ENCODE measurements at regions not wholly inside any gene's neighbourhood (a gene's known extent, or its start where the extent isn't known, plus 50 kb on each side); places are given as distances from the start of the nearest gene placed in this dataset.

- TF ChIP-seq CTCF (IDR thresholded peaks at IDR 0.05): no peak
- no peak for TF ChIP-seq POLR2A (IDR thresholded peaks at IDR 0.05)
These were observed 311.3 kb downstream of the LRRIQ3 start for GRCh38 chr1:73886716-73887115.

Measured in testis (tissue), 2 donors.